ENCODE measurements at regions not wholly inside any gene's neighbourhood (a gene's known extent, or its start where the extent isn't known, plus 50 kb on each side); places are given as distances from the start of the nearest gene placed in this dataset.

- TF ChIP-seq GATA2 (IDR thresholded peaks at IDR 0.05; ENCODE audit: low read depth, low read length) (no peak), GATA3 (IDR thresholded peaks at IDR 0.05; ENCODE audit: low read depth, low read length) (no peak)
These were observed 61.7 kb upstream of the TFPI start for GRCh38 chr2:187615902-187616301.

Measured in SH-SY5Y (cell line).